ENCODE measurements at regions not wholly inside any gene's neighbourhood (a gene's known extent, or its start where the extent isn't known, plus 50 kb on each side); places are given as distances from the start of the nearest gene placed in this dataset.

DNA sequence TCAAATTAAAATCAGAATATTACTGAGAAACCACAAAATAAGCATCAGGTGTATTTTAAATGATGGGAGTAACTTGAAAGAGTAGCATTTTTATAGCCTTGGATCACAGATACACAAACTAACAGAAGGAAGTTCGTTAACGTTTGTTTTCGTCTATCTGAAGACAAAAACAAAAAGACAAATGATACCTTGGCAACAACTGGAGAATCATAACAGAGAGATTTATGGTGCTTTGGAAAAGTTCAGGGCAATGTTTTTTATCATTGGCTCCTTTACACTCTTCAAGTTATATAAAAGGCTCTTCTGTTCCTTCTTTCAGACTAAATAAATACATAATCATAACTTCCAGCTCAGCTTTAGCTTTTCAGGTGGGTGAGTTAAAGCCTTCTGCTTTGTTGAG is 128.1 kb upstream of the VLDLR start:
- H3K4me3 Mint-ChIP-seq, result no peak overlapping the region
- Histone ChIP-seq H3K4me3 (no peak overlapping the region), H3K79me2 (replicated peaks; ENCODE audit: insufficient read depth) (no peaks in the 10 kb centered on the region), H3K4me1 (ENCODE audit: insufficient read depth) (peaks cover 7% of the 10 kb centered on the region), H3K27ac (ENCODE audit: low read depth) (no peak overlapping the region), H3K27me3 (ENCODE audit: insufficient read depth) (no peaks in the 10 kb centered on the region), H3K9me2 (ENCODE audit: insufficient read depth) (peaks cover 5% of the 10 kb centered on the region; the same call in 1 of the 2 replicates), H3K4me2 (no peak overlapping the region), H2AFZ (no peak overlapping the region), H3K36me3 (ENCODE audit: insufficient read depth) (0 out of 2 replicates have a peak, but pooled peaks cover 3% of the 10 kb centered on the region), H4K20me1 (replicated peaks; ENCODE audit: insufficient read depth) (no peaks in the 10 kb centered on the region), H3F3A (replicated peaks; ENCODE audit: low read depth) (no peaks in the 10 kb centered on the region)
- no peak for ATAC-seq
- H3K27ac Mint-ChIP-seq, result no peak overlapping the region; the same call in 1 of the 2 replicates
- DNase-seq (ENCODE audit: low spot score), result no peak
- H3K9me3 Mint-ChIP-seq, result no peaks in the 10 kb centered on the region
- TF ChIP-seq JUNB (IDR thresholded peaks at IDR 0.05; ENCODE audit: unreplicated experiment), result no peak
- TF ChIP-seq NANOG (IDR thresholded peaks at IDR 0.05; ENCODE audit: borderline replicate concordance), result no peak
- TF ChIP-seq, protein P1, sequence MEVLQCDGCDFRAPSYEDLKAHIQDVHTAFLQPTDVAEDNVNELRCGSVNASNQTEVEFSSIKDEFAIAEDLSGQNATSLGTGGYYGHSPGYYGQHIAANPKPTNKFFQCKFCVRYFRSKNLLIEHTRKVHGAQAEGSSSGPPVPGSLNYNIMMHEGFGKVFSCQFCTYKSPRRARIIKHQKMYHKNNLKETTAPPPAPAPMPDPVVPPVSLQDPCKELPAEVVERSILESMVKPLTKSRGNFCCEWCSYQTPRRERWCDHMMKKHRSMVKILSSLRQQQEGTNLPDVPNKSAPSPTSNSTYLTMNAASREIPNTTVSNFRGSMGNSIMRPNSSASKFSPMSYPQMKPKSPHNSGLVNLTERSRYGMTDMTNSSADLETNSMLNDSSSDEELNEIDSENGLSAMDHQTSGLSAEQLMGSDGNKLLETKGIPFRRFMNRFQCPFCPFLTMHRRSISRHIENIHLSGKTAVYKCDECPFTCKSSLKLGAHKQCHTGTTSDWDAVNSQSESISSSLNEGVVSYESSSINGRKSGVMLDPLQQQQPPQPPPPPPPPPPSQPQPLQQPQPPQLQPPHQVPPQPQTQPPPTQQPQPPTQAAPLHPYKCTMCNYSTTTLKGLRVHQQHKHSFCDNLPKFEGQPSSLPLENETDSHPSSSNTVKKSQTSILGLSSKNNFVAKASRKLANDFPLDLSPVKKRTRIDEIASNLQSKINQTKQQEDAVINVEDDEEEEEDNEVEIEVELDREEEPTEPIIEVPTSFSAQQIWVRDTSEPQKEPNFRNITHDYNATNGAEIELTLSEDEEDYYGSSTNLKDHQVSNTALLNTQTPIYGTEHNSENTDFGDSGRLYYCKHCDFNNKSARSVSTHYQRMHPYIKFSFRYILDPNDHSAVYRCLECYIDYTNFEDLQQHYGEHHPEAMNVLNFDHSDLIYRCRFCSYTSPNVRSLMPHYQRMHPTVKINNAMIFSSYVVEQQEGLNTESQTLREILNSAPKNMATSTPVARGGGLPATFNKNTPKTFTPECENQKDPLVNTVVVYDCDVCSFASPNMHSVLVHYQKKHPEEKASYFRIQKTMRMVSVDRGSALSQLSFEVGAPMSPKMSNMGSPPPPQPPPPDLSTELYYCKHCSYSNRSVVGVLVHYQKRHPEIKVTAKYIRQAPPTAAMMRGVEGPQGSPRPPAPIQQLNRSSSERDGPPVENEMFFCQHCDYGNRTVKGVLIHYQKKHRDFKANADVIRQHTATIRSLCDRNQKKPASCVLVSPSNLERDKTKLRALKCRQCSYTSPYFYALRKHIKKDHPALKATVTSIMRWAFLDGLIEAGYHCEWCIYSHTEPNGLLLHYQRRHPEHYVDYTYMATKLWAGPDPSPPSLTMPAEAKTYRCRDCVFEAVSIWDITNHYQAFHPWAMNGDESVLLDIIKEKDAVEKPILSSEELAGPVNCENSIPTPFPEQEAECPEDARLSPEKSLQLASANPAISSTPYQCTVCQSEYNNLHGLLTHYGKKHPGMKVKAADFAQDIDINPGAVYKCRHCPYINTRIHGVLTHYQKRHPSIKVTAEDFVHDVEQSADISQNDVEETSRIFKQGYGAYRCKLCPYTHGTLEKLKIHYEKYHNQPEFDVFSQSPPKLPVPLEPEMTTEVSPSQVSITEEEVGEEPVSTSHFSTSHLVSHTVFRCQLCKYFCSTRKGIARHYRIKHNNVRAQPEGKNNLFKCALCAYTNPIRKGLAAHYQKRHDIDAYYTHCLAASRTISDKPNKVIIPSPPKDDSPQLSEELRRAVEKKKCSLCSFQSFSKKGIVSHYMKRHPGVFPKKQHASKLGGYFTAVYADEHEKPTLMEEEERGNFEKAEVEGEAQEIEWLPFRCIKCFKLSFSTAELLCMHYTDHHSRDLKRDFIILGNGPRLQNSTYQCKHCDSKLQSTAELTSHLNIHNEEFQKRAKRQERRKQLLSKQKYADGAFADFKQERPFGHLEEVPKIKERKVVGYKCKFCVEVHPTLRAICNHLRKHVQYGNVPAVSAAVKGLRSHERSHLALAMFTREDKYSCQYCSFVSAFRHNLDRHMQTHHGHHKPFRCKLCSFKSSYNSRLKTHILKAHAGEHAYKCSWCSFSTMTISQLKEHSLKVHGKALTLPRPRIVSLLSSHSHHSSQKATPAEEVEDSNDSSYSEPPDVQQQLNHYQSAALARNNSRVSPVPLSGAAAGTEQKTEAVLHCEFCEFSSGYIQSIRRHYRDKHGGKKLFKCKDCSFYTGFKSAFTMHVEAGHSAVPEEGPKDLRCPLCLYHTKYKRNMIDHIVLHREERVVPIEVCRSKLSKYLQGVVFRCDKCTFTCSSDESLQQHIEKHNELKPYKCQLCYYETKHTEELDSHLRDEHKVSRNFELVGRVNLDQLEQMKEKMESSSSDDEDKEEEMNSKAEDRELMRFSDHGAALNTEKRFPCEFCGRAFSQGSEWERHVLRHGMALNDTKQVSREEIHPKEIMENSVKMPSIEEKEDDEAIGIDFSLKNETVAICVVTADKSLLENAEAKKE (CRISPR knock-in tag; IDR thresholded peaks at IDR 0.05), result no peak
- no peak for TF ChIP-seq ZNF331 (CRISPR knock-in tag; IDR thresholded peaks at IDR 0.05; ENCODE audit: low read depth)
- TF ChIP-seq ZNF114 (CRISPR knock-in tag; IDR thresholded peaks at IDR 0.05), result no peak
- TF ChIP-seq, protein P2, sequence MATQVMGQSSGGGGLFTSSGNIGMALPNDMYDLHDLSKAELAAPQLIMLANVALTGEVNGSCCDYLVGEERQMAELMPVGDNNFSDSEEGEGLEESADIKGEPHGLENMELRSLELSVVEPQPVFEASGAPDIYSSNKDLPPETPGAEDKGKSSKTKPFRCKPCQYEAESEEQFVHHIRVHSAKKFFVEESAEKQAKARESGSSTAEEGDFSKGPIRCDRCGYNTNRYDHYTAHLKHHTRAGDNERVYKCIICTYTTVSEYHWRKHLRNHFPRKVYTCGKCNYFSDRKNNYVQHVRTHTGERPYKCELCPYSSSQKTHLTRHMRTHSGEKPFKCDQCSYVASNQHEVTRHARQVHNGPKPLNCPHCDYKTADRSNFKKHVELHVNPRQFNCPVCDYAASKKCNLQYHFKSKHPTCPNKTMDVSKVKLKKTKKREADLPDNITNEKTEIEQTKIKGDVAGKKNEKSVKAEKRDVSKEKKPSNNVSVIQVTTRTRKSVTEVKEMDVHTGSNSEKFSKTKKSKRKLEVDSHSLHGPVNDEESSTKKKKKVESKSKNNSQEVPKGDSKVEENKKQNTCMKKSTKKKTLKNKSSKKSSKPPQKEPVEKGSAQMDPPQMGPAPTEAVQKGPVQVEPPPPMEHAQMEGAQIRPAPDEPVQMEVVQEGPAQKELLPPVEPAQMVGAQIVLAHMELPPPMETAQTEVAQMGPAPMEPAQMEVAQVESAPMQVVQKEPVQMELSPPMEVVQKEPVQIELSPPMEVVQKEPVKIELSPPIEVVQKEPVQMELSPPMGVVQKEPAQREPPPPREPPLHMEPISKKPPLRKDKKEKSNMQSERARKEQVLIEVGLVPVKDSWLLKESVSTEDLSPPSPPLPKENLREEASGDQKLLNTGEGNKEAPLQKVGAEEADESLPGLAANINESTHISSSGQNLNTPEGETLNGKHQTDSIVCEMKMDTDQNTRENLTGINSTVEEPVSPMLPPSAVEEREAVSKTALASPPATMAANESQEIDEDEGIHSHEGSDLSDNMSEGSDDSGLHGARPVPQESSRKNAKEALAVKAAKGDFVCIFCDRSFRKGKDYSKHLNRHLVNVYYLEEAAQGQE (IDR thresholded peaks at IDR 0.05; ENCODE audit: unreplicated experiment), result no peak
- no peak for TF ChIP-seq CREB1 (CRISPR knock-in tag; IDR thresholded peaks at IDR 0.05; ENCODE audit: low read depth)
- TF ChIP-seq, protein P3, sequence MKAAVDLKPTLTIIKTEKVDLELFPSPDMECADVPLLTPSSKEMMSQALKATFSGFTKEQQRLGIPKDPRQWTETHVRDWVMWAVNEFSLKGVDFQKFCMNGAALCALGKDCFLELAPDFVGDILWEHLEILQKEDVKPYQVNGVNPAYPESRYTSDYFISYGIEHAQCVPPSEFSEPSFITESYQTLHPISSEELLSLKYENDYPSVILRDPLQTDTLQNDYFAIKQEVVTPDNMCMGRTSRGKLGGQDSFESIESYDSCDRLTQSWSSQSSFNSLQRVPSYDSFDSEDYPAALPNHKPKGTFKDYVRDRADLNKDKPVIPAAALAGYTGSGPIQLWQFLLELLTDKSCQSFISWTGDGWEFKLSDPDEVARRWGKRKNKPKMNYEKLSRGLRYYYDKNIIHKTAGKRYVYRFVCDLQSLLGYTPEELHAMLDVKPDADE (IDR thresholded peaks at IDR 0.05), result no peak
- no peak for TF ChIP-seq EZH2 (IDR thresholded peaks at IDR 0.05; ENCODE audit: low read depth, unreplicated experiment)
- TF ChIP-seq STAT1 (IDR thresholded peaks at IDR 0.05; ENCODE audit: unreplicated experiment), result no peak
- TF ChIP-seq POLR2AphosphoS5 (IDR thresholded peaks at IDR 0.05; ENCODE audit: low read depth), result no peak
- no peak for TF ChIP-seq EZH2phosphoT487 (IDR thresholded peaks at IDR 0.05; ENCODE audit: unreplicated experiment)
- TF ChIP-seq, protein P4, sequence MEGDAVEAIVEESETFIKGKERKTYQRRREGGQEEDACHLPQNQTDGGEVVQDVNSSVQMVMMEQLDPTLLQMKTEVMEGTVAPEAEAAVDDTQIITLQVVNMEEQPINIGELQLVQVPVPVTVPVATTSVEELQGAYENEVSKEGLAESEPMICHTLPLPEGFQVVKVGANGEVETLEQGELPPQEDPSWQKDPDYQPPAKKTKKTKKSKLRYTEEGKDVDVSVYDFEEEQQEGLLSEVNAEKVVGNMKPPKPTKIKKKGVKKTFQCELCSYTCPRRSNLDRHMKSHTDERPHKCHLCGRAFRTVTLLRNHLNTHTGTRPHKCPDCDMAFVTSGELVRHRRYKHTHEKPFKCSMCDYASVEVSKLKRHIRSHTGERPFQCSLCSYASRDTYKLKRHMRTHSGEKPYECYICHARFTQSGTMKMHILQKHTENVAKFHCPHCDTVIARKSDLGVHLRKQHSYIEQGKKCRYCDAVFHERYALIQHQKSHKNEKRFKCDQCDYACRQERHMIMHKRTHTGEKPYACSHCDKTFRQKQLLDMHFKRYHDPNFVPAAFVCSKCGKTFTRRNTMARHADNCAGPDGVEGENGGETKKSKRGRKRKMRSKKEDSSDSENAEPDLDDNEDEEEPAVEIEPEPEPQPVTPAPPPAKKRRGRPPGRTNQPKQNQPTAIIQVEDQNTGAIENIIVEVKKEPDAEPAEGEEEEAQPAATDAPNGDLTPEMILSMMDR (conservative IDR thresholded peaks at IDR 0.05; ENCODE audit: low read depth in 2 of 2), result no peak
- peaks cover 27% of the 10 kb centered on the region for H3K4me1 Mint-ChIP-seq
- H3K27me3 Mint-ChIP-seq (ENCODE audit: insufficient read depth, low read depth, poor library complexity), result no peaks in the 10 kb centered on the region
- H3K36me3 Mint-ChIP-seq (ENCODE audit: low read depth), result peaks cover 22% of the 10 kb centered on the region
